ENCODE measurements at regions not wholly inside any gene's neighbourhood (a gene's known extent, or its start where the extent isn't known, plus 50 kb on each side); places are given as distances from the start of the nearest gene placed in this dataset.

- no peak for TF ChIP-seq CTCF (IDR thresholded peaks at IDR 0.05; ENCODE audit: borderline replicate concordance, control extremely low read depth, extremely low read depth, insufficient read depth, missing control alignments)
- in situ Hi-C loops (cut with MboI; ENCODE audit: low sequenced_read_pairs, unreplicated experiment): no loop called here
- no peak for DNase-seq (ENCODE audit: low spot score)
Measured at GRCh38 chr6:140397106-140397505, 1022.7 kb upstream of the CITED2 start.

GRCh38 chr6:140393665-140394540, 1019.5 kb upstream of the CITED2 start:
- no peak for DNase-seq (ENCODE audit: low spot score)
- no peak for TF ChIP-seq CTCF (IDR thresholded peaks at IDR 0.05; ENCODE audit: borderline replicate concordance, control extremely low read depth, extremely low read depth, insufficient read depth, missing control alignments)
- in situ Hi-C loops (cut with MboI; ENCODE audit: low sequenced_read_pairs, unreplicated experiment): no loop called here

- no peak for TF ChIP-seq CTCF (IDR thresholded peaks at IDR 0.05; ENCODE audit: borderline replicate concordance, control extremely low read depth, extremely low read depth, insufficient read depth, missing control alignments)
- DNase-seq (ENCODE audit: low spot score): no peak
- in situ Hi-C loops (cut with MboI; ENCODE audit: low sequenced_read_pairs, unreplicated experiment): no loop called here
Measured at GRCh38 chr6:140388815-140389214, 1014.4 kb upstream of the CITED2 start.

GRCh38 chr6:140388192-140388802, 1013.8 kb upstream of the CITED2 start:
- no peak for TF ChIP-seq CTCF (IDR thresholded peaks at IDR 0.05; ENCODE audit: borderline replicate concordance, control extremely low read depth, extremely low read depth, insufficient read depth, missing control alignments)
- in situ Hi-C loops (cut with MboI; ENCODE audit: low sequenced_read_pairs, unreplicated experiment): no loop called here
- no peak for DNase-seq (ENCODE audit: low spot score)

GRCh38 chr6:140385679-140386078, 1011.2 kb upstream of the CITED2 start:
- in situ Hi-C loops (cut with MboI; ENCODE audit: low sequenced_read_pairs, unreplicated experiment): no loop called here
- DNase-seq (ENCODE audit: low spot score): no peak
- no peak for TF ChIP-seq CTCF (IDR thresholded peaks at IDR 0.05; ENCODE audit: borderline replicate concordance, control extremely low read depth, extremely low read depth, insufficient read depth, missing control alignments)

- in situ Hi-C loops (cut with MboI; ENCODE audit: low sequenced_read_pairs, unreplicated experiment): no loop called here
- no peak for TF ChIP-seq CTCF (IDR thresholded peaks at IDR 0.05; ENCODE audit: borderline replicate concordance, control extremely low read depth, extremely low read depth, insufficient read depth, missing control alignments)
- no peak for DNase-seq (ENCODE audit: low spot score)
Measured at GRCh38 chr6:140382355-140382754, 1007.9 kb upstream of the CITED2 start.
